ENCODE measurements at regions not wholly inside any gene's neighbourhood (a gene's known extent, or its start where the extent isn't known, plus 50 kb on each side); places are given as distances from the start of the nearest gene placed in this dataset.

DNA sequence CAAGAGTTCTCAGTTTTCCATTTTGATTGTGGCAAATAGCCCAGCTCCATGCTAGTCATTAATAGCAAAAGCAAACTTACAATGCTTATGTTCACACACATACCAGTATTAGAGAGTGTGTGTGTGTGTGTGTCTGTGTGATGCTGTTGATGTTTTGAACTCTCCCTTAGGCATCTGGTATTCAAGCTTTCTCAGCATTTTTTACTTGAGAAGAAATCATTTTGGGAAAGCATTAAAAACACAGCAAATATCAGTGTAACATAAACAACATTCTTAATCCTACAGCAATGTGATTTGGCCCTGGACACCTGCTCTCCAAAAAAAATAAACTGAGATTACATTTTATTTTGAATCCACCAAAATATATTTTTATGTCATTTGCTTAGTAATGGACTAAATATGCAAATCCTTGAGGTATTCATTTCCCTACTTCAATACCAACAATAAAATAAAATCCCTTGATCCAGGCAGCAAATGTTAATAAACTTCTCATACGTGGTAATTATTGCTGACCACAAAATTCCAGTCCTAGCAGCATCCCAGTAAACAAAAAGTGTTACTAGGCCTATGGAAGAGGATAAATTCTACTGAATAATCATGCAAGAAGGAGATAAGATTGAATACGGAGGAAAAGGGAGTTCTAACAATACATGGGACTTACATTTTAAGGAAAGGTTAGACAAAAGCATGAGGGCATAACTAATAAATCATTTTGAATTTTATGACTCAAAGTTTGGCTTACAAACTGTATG is 249.5 kb upstream of the CLEC14A start (continued):
- TF ChIP-seq, protein P1, sequence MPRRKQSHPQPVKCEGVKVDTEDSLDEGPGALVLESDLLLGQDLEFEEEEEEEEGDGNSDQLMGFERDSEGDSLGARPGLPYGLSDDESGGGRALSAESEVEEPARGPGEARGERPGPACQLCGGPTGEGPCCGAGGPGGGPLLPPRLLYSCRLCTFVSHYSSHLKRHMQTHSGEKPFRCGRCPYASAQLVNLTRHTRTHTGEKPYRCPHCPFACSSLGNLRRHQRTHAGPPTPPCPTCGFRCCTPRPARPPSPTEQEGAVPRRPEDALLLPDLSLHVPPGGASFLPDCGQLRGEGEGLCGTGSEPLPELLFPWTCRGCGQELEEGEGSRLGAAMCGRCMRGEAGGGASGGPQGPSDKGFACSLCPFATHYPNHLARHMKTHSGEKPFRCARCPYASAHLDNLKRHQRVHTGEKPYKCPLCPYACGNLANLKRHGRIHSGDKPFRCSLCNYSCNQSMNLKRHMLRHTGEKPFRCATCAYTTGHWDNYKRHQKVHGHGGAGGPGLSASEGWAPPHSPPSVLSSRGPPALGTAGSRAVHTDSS (tag by site-specific recombination; IDR thresholded peaks at IDR 0.05), result no peak
- TF ChIP-seq, protein P2, sequence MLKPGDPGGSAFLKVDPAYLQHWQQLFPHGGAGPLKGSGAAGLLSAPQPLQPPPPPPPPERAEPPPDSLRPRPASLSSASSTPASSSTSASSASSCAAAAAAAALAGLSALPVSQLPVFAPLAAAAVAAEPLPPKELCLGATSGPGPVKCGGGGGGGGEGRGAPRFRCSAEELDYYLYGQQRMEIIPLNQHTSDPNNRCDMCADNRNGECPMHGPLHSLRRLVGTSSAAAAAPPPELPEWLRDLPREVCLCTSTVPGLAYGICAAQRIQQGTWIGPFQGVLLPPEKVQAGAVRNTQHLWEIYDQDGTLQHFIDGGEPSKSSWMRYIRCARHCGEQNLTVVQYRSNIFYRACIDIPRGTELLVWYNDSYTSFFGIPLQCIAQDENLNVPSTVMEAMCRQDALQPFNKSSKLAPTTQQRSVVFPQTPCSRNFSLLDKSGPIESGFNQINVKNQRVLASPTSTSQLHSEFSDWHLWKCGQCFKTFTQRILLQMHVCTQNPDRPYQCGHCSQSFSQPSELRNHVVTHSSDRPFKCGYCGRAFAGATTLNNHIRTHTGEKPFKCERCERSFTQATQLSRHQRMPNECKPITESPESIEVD (tag by site-specific recombination; IDR thresholded peaks at IDR 0.05), result no peak
- TF ChIP-seq ZNF830 (tag by site-specific recombination; IDR thresholded peaks at IDR 0.05; ENCODE audit: low read depth), result no peak
- no peak for TF ChIP-seq BCL11A (tag by site-specific recombination; IDR thresholded peaks at IDR 0.05; ENCODE audit: low read depth)
- no peak for TF ChIP-seq ZNF623 (tag by site-specific recombination; IDR thresholded peaks at IDR 0.05)
- no peak for TF ChIP-seq ZNF341 (tag by site-specific recombination; IDR thresholded peaks at IDR 0.05; ENCODE audit: low read depth)
- TF ChIP-seq, protein P3, sequence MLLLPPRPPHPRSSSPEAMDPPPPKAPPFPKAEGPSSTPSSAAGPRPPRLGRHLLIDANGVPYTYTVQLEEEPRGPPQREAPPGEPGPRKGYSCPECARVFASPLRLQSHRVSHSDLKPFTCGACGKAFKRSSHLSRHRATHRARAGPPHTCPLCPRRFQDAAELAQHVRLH (tag by site-specific recombination; IDR thresholded peaks at IDR 0.05), result no peak

DNA sequence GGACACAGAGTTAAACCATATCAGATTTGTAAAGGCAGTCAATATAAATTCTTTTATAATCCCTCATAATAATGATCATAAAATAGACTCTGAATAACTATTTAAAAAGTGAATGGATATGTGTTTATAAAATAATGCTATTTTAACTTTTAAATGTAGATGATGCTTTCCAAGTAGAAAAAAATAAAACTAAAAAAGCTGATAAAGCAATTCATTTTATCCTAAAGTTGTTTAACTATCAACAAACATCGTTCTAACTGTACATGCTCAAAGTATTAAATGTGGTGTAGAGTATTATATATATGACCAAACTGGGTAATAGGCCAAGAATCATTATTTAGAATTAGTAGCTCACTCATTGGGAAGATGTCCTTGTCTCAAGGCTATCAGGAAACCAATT is 248.3 kb upstream of the CLEC14A start:
- Histone ChIP-seq H3K9me3 (ENCODE audit: control insufficient read depth, insufficient read depth, low read depth, low read length) (no peaks in the 10 kb centered on the region), H3K27ac (ENCODE audit: extremely low read depth, low read depth, low read length) (no peak overlapping the region), H3K36me3 (ENCODE audit: control insufficient read depth in 2 of 2, insufficient read depth in 1 of 2, low read length in 2 of 2) (no peaks in the 10 kb centered on the region), H3K4me3 (ENCODE audit: low read depth, low read length) (no peak overlapping the region), H3K4me1 (ENCODE audit: control insufficient read depth, insufficient read depth, low read length) (no peaks in the 10 kb centered on the region)
- CTCF ChIA-PET, result no interaction called here
- POLR2A ChIA-PET, result no interaction called here
- TF ChIP-seq ZNF776 (tag by site-specific recombination; IDR thresholded peaks at IDR 0.05; ENCODE audit: borderline replicate concordance), result no peak
- TF ChIP-seq ZNF777 (tag by site-specific recombination; IDR thresholded peaks at IDR 0.05; ENCODE audit: borderline replicate concordance), result no peak
- TF ChIP-seq ZNF561 (tag by site-specific recombination; IDR thresholded peaks at IDR 0.05; ENCODE audit: borderline replicate concordance), result no peak
- no peak for TF ChIP-seq ZNF175 (tag by site-specific recombination; IDR thresholded peaks at IDR 0.05)
- TF ChIP-seq, protein P4, sequence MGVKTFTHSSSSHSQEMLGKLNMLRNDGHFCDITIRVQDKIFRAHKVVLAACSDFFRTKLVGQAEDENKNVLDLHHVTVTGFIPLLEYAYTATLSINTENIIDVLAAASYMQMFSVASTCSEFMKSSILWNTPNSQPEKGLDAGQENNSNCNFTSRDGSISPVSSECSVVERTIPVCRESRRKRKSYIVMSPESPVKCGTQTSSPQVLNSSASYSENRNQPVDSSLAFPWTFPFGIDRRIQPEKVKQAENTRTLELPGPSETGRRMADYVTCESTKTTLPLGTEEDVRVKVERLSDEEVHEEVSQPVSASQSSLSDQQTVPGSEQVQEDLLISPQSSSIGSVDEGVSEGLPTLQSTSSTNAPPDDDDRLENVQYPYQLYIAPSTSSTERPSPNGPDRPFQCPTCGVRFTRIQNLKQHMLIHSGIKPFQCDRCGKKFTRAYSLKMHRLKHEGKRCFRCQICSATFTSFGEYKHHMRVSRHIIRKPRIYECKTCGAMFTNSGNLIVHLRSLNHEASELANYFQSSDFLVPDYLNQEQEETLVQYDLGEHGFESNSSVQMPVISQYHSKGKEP (tag by site-specific recombination; IDR thresholded peaks at IDR 0.05), result no peak
- no peak for TF ChIP-seq OSR2 (tag by site-specific recombination; IDR thresholded peaks at IDR 0.05)
- no peak for TF ChIP-seq ZNF248 (tag by site-specific recombination; IDR thresholded peaks at IDR 0.05)
- TF ChIP-seq, protein P5, sequence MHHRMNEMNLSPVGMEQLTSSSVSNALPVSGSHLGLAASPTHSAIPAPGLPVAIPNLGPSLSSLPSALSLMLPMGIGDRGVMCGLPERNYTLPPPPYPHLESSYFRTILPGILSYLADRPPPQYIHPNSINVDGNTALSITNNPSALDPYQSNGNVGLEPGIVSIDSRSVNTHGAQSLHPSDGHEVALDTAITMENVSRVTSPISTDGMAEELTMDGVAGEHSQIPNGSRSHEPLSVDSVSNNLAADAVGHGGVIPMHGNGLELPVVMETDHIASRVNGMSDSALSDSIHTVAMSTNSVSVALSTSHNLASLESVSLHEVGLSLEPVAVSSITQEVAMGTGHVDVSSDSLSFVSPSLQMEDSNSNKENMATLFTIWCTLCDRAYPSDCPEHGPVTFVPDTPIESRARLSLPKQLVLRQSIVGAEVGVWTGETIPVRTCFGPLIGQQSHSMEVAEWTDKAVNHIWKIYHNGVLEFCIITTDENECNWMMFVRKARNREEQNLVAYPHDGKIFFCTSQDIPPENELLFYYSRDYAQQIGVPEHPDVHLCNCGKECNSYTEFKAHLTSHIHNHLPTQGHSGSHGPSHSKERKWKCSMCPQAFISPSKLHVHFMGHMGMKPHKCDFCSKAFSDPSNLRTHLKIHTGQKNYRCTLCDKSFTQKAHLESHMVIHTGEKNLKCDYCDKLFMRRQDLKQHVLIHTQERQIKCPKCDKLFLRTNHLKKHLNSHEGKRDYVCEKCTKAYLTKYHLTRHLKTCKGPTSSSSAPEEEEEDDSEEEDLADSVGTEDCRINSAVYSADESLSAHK (tag by site-specific recombination; IDR thresholded peaks at IDR 0.05), result no peak
- no peak for TF ChIP-seq ZNF202 (tag by site-specific recombination; IDR thresholded peaks at IDR 0.05; ENCODE audit: borderline replicate concordance)
- no peak for TF ChIP-seq ZNF585B (tag by site-specific recombination; IDR thresholded peaks at IDR 0.05)
- no peak for TF ChIP-seq ZNF37A (tag by site-specific recombination; IDR thresholded peaks at IDR 0.05)
- TF ChIP-seq, protein P6, sequence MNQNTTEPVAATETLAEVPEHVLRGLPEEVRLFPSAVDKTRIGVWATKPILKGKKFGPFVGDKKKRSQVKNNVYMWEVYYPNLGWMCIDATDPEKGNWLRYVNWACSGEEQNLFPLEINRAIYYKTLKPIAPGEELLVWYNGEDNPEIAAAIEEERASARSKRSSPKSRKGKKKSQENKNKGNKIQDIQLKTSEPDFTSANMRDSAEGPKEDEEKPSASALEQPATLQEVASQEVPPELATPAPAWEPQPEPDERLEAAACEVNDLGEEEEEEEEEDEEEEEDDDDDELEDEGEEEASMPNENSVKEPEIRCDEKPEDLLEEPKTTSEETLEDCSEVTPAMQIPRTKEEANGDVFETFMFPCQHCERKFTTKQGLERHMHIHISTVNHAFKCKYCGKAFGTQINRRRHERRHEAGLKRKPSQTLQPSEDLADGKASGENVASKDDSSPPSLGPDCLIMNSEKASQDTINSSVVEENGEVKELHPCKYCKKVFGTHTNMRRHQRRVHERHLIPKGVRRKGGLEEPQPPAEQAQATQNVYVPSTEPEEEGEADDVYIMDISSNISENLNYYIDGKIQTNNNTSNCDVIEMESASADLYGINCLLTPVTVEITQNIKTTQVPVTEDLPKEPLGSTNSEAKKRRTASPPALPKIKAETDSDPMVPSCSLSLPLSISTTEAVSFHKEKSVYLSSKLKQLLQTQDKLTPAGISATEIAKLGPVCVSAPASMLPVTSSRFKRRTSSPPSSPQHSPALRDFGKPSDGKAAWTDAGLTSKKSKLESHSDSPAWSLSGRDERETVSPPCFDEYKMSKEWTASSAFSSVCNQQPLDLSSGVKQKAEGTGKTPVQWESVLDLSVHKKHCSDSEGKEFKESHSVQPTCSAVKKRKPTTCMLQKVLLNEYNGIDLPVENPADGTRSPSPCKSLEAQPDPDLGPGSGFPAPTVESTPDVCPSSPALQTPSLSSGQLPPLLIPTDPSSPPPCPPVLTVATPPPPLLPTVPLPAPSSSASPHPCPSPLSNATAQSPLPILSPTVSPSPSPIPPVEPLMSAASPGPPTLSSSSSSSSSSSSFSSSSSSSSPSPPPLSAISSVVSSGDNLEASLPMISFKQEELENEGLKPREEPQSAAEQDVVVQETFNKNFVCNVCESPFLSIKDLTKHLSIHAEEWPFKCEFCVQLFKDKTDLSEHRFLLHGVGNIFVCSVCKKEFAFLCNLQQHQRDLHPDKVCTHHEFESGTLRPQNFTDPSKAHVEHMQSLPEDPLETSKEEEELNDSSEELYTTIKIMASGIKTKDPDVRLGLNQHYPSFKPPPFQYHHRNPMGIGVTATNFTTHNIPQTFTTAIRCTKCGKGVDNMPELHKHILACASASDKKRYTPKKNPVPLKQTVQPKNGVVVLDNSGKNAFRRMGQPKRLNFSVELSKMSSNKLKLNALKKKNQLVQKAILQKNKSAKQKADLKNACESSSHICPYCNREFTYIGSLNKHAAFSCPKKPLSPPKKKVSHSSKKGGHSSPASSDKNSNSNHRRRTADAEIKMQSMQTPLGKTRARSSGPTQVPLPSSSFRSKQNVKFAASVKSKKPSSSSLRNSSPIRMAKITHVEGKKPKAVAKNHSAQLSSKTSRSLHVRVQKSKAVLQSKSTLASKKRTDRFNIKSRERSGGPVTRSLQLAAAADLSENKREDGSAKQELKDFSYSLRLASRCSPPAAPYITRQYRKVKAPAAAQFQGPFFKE (tag by site-specific recombination; IDR thresholded peaks at IDR 0.05; ENCODE audit: borderline replicate concordance), result no peak
- TF ChIP-seq, protein P7, sequence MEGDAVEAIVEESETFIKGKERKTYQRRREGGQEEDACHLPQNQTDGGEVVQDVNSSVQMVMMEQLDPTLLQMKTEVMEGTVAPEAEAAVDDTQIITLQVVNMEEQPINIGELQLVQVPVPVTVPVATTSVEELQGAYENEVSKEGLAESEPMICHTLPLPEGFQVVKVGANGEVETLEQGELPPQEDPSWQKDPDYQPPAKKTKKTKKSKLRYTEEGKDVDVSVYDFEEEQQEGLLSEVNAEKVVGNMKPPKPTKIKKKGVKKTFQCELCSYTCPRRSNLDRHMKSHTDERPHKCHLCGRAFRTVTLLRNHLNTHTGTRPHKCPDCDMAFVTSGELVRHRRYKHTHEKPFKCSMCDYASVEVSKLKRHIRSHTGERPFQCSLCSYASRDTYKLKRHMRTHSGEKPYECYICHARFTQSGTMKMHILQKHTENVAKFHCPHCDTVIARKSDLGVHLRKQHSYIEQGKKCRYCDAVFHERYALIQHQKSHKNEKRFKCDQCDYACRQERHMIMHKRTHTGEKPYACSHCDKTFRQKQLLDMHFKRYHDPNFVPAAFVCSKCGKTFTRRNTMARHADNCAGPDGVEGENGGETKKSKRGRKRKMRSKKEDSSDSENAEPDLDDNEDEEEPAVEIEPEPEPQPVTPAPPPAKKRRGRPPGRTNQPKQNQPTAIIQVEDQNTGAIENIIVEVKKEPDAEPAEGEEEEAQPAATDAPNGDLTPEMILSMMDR (tag by site-specific recombination; IDR thresholded peaks at IDR 0.05), result no peak

Measured in HEK293 (cell line).